GM04503 (cell line): ENCODE measurements at regions not wholly inside any gene's neighbourhood (a gene's known extent, or its start where the extent isn't known, plus 50 kb on each side); places are given as distances from the start of the nearest gene placed in this dataset.

Experiments
- DNase-seq: peaks from one replicate; pipeline ENCODE4 v3.0.0-alpha.2; 2012; ENCODE audit warnings: low read depth

GRCh38 chr5:106880656-106881055, 790.1 kb downstream of the EFNA5 start:
- no peak for DNase-seq

GRCh38 chr5:106877881-106878280, 792.9 kb downstream of the EFNA5 start:
- DNase-seq, result no peak

- DNase-seq, result no peak
These were observed 794.0 kb downstream of the EFNA5 start for GRCh38 chr5:106876665-106877194.

- DNase-seq, result no peak
These were observed 794.5 kb downstream of the EFNA5 start for GRCh38 chr5:106876298-106876622.

- no peak for DNase-seq
These were observed 795.0 kb downstream of the EFNA5 start for GRCh38 chr5:106875591-106876297.

GRCh38 chr5:106874974-106875373, 795.8 kb downstream of the EFNA5 start:
- DNase-seq, result no peak

- DNase-seq, result no peak
These were observed 796.2 kb downstream of the EFNA5 start for GRCh38 chr5:106874531-106874930.

- DNase-seq, result no peak
These were observed 797.2 kb downstream of the EFNA5 start for GRCh38 chr5:106873568-106873967.

- DNase-seq, result no peak
These were observed 805.5 kb downstream of the EFNA5 start for GRCh38 chr5:106865279-106865678.

- no peak for DNase-seq
These were observed 808.1 kb downstream of the EFNA5 start for GRCh38 chr5:106862450-106863193.

GRCh38 chr5:106860398-106861044, 810.2 kb downstream of the EFNA5 start:
- no peak for DNase-seq

GRCh38 chr5:106858616-106859015, 812.1 kb downstream of the EFNA5 start:
- no peak for DNase-seq

GRCh38 chr5:106854922-106855321, 815.8 kb downstream of the EFNA5 start:
- no peak for DNase-seq

GRCh38 chr5:106854105-106854687, 816.5 kb downstream of the EFNA5 start:
- no peak for DNase-seq

GRCh38 chr5:106853266-106853665, 817.5 kb downstream of the EFNA5 start:
- no peak for DNase-seq

GRCh38 chr5:106849266-106849665, 821.5 kb downstream of the EFNA5 start:
- no peak for DNase-seq

GRCh38 chr5:106843812-106844416, 826.8 kb downstream of the EFNA5 start:
- no peak for DNase-seq

GRCh38 chr5:106833517-106833916, 837.2 kb downstream of the EFNA5 start:
- DNase-seq, result no peak

GRCh38 chr5:106827061-106827460, 843.7 kb downstream of the EFNA5 start:
- no peak for DNase-seq

GRCh38 chr5:106825374-106825773, 845.4 kb downstream of the EFNA5 start:
- no peak for DNase-seq

- no peak for DNase-seq
These were observed 847.9 kb downstream of the EFNA5 start for GRCh38 chr5:106822851-106823250.

GRCh38 chr5:106818552-106818951, 852.2 kb downstream of the EFNA5 start:
- DNase-seq, result no peak
